GM13977 (cell line): ENCODE measurements at regions not wholly inside any gene's neighbourhood (a gene's known extent, or its start where the extent isn't known, plus 50 kb on each side); places are given as distances from the start of the nearest gene placed in this dataset.
"Not testable (repeated sequence)": the region's sequence is repeated elsewhere in the genome, so short reads cannot be mapped to it uniquely, and the experiment has no call there.

Source experiments
- DNase-seq: peaks from one replicate; pipeline ENCODE4 v3.0.0; 2012; ENCODE audit warnings: low spot score
- in situ Hi-C: fragments of 300-500 bp; cut with MboI; formaldehyde crosslinking; loops from one replicate; pipeline ENCODE4 v1.12.0; 2022; ENCODE audit warnings: low sequenced_read_pairs, low pct_unique_long_range_greater_than_20kb, mixed read lengths, inconsistent platforms; ENCODE audit not compliant: unreplicated experiment
- TF ChIP-seq, protein P1 (sequence below): IDR thresholded peaks from 2 replicates; pipeline ENCODE4 v1.5.1; 2012; ENCODE audit warnings: mild to moderate bottlenecking, control low read depth; ENCODE audit not compliant: insufficient read depth; ENCODE audit errors: extremely low read depth, missing control alignments

DNA sequence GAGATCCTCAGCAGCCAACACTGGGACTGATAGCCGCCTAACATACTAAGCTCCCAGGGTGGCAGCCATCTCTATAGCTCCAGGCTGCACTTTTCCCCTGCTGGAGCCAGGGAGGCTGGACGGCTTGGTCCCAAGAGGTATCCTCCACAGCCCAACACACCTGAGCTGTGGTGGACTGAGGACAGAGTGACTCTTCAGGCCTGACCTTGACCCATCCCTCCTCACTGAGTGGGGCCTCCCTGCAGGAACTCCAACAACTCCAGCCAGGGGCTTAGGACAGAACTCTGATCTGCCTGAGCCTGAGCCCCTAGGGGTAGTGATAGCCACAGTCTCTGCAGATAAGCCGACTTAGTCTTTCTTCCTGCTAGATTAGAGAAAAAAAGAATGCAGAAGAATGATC is 958.1 kb upstream of the PRR20A start:
- TF ChIP-seq, protein P1, sequence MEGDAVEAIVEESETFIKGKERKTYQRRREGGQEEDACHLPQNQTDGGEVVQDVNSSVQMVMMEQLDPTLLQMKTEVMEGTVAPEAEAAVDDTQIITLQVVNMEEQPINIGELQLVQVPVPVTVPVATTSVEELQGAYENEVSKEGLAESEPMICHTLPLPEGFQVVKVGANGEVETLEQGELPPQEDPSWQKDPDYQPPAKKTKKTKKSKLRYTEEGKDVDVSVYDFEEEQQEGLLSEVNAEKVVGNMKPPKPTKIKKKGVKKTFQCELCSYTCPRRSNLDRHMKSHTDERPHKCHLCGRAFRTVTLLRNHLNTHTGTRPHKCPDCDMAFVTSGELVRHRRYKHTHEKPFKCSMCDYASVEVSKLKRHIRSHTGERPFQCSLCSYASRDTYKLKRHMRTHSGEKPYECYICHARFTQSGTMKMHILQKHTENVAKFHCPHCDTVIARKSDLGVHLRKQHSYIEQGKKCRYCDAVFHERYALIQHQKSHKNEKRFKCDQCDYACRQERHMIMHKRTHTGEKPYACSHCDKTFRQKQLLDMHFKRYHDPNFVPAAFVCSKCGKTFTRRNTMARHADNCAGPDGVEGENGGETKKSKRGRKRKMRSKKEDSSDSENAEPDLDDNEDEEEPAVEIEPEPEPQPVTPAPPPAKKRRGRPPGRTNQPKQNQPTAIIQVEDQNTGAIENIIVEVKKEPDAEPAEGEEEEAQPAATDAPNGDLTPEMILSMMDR, result no peak
- in situ Hi-C loops, result no loop called here
- no peak for DNase-seq

DNA sequence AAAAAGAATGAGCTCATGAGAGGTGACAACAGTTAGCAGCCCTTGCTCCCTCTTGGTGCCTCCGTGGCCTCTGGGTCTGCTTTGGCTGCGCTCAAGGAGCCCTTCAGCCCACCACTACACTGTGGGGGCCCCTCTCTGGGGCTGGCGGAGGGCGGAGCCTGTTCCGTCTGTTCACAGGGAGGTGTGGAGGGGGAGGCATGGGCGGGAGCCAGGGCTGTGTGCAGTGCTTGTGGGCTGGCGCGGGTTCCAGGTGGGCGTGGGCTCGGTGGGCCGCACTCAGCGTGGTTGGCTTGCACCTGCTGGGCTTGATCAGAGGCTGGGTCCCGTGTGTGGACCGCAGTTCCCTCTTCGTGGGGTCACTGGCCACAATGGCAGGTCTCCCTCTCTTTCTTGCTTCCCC is 953.4 kb upstream of the PRR20A start:
- TF ChIP-seq, protein P1, result no peak
- in situ Hi-C loops, result no loop called here
- DNase-seq, result no peak

DNA sequence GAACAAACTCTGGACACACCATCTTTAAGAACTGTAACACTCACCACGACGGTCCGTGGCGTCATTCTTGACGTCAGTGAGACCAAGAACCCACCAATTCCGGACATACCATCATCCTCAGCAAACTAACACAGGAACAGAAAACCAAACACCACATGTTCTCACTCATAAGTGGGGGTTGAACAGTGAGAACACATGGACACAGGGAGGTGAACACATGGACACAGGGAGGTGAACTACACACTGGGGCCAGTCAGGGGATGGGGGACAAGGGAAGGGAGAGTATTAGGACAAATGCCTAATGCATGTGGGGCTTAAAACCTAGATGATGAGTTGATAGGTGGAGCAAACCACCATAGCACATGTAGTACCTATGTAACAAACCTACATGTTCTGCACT is 952.1 kb upstream of the PRR20A start:
- DNase-seq, in situ Hi-C loops: not testable (repeated sequence)

DNA sequence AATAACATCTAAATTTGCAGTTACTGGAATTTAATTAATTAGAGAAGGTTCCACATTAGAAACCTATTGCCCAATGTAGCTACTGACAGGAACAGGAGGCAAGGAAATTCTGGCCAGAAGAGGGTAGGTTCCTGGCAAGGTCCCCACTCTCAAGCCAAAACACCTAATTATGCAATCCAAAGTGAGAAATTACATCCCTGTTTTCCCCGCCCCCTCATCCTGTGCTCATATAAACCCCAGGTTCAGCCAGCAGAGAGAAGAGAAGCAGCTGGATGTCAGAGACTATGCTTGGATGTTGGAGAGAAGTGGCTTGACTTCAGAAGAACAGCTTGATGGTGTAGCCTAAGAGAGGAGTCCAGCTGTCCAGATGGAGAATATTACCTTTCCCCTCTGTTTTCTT is 951.3 kb upstream of the PRR20A start:
- in situ Hi-C loops, result no loop called here
- DNase-seq, result no peak
- TF ChIP-seq, protein P1, result no peak

DNA sequence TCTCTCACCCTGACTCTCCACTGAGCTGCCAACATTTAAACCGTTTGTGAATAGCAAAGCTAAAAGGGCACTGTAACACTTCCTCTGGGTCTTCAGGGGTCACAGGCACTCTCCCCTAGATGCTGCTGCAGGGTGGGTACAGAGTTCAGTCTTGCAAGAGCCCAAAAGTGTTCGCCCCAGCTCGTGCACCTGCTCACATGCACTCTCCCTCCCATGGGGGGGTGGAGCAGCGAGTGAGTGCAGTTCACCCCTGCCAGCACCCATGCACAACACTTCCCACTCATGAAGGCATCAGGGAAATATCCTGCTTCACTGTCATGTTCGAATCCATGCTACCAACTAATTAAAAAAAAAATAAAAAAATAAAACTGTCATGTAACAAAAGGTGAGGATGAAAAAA is 950.7 kb upstream of the PRR20A start:
- in situ Hi-C loops, result no loop called here
- TF ChIP-seq, protein P1, result no peak
- DNase-seq, result no peak

DNA sequence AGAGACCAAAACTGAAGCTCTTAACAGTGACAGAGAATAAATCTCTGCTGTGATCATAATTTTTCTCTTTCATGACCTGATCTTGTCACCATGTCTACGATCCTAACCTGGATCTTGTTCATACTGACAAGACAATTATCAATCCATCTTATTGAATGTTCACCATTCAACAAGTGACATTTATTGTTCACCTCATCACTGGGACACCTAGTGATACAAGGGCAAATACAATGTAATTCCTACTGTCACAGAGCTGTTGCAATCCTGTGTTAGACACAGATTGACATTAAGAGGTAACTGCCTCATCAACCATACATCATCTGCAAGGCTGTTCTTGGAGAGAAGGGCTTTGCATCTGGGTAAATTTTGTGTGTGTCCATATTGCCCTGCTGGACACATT is 942.4 kb upstream of the PRR20A start:
- in situ Hi-C loops, result no loop called here
- TF ChIP-seq, protein P1, result no peak

DNA sequence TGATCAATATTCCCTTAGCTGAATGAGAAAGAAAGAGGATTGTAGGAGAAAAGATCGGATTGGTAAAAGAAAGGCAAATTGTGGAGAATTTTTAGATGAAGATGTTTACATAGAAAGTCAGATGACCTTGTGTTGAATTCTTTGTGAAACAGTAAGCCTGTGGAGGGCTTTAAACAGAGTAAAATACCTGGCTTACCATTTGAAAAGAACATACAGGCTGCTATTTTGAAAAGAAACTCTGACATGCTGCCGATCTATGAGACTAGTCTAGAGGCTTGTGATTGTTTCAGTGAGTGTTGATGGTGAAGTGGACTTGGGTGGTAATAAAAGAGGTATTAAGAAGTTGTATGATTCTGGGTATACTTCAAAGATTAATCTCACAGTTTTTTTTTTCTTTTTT is 938.9 kb upstream of the PRR20A start:
- no peak for DNase-seq
- in situ Hi-C loops, result no loop called here
- TF ChIP-seq, protein P1, result no peak

More for the DNA sequence above, 942.4 kb upstream of the PRR20A start:
- DNase-seq, result no peak
